ENCODE measurements at regions not wholly inside any gene's neighbourhood (a gene's known extent, or its start where the extent isn't known, plus 50 kb on each side); places are given as distances from the start of the nearest gene placed in this dataset.

DNA sequence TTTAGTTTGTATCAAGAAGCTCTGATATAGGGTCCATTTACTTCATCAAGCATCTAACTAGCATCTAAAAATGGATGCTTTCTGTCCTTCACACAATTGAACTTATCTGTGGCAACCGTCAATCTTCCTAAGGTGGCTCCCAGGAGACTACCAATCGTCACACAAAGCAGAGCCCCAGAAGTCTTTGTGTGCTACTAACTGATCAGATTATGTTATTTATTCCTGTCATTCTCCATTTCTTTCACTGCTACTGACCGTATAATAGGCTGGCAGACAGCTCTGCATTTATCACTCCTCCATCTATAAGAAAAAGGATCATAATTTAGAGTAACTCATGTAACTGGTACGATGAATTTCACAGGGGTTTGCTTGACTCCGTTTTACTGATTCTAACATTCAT lies 585.0 kb upstream of the NXPH2 start:
- TF ChIP-seq, protein P1, sequence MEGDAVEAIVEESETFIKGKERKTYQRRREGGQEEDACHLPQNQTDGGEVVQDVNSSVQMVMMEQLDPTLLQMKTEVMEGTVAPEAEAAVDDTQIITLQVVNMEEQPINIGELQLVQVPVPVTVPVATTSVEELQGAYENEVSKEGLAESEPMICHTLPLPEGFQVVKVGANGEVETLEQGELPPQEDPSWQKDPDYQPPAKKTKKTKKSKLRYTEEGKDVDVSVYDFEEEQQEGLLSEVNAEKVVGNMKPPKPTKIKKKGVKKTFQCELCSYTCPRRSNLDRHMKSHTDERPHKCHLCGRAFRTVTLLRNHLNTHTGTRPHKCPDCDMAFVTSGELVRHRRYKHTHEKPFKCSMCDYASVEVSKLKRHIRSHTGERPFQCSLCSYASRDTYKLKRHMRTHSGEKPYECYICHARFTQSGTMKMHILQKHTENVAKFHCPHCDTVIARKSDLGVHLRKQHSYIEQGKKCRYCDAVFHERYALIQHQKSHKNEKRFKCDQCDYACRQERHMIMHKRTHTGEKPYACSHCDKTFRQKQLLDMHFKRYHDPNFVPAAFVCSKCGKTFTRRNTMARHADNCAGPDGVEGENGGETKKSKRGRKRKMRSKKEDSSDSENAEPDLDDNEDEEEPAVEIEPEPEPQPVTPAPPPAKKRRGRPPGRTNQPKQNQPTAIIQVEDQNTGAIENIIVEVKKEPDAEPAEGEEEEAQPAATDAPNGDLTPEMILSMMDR (IDR thresholded peaks at IDR 0.05), result no peak
- TF ChIP-seq POLR2A (IDR thresholded peaks at IDR 0.05), result no peak
